Endothelial cell of umbilical vein (primary cell): ENCODE measurements at regions not wholly inside any gene's neighbourhood (a gene's known extent, or its start where the extent isn't known, plus 50 kb on each side); places are given as distances from the start of the nearest gene placed in this dataset.
"Not testable (repeated sequence)": the region's sequence is repeated elsewhere in the genome, so short reads cannot be mapped to it uniquely, and the experiment has no call there.

Source experiments
- BruUV-seq: library from RNA; stranded (reverse); fragments of 400-500 nt; replicated peaks from 2 replicates; lab custom pipeline; 2021; lab: Mats Ljungman, UMichigan
- CTCF ChIA-PET: fragments of 300-600, 350-600 bp; sonication (Branson Sonifier 250); formaldehyde crosslinking; loops from one replicate; lab custom pipeline; 2021; ENCODE audit warnings: antibody characterized with exemption, inconsistent platforms; lab: Charles Lee
- POLR2A ChIA-PET: fragments of 300-600, 350-600 bp; sonication (Branson Sonifier 250); formaldehyde crosslinking; loops from one replicate; lab custom pipeline; 2021; ENCODE audit warnings: antibody characterized with exemption, inconsistent platforms; lab: Charles Lee
- DNase-seq: peaks from one replicate; pipeline ENCODE4 v3.0.0-alpha.2; 2011; ENCODE audit warnings: low read depth, low spot score
- FAIRE-seq: peaks from 2 replicates; lab custom pipeline; 2011; peaks lifted over from hg19 to GRCh38; lab: Jason Lieb, UNC
- H2AFZ ChIP-seq: 2 replicates; pipeline ENCODE4 v1.6.0; 2012; ENCODE audit warnings: low read depth, low read length, control low read depth, inconsistent platforms
- H3K27ac ChIP-seq: 2 replicates; pipeline ENCODE4 v1.5.1; 2011; ENCODE audit warnings: low read depth, mild to moderate bottlenecking, control low read depth, low read length, moderate library complexity; ENCODE audit not compliant: insufficient read depth
- H3K27me3 ChIP-seq, 2 experiments: 2 replicates each; pipeline versions ENCODE4 v1.6.0 to v1.6.1; 2011; ENCODE audit warnings: low read length in 2 of 2, mixed read lengths in 1 of 2; ENCODE audit not compliant: control insufficient read depth in 2 of 2, insufficient read depth in 2 of 2
- H3K36me3 ChIP-seq, 2 experiments: 2 replicates in 1 of 2; 3 replicates in 1 of 2; pipeline ENCODE4 v1.5.1; 2011; ENCODE audit warnings: low read length in 2 of 2, mild to moderate bottlenecking in 1 of 2, moderate library complexity in 1 of 2; ENCODE audit not compliant: control insufficient read depth in 2 of 2, insufficient read depth in 2 of 2; ENCODE audit errors: extremely low read depth in 1 of 2
- H3K4me1 ChIP-seq: 3 replicates; pipeline ENCODE4 v1.5.1; 2011; ENCODE audit warnings: mild to moderate bottlenecking, low read length; ENCODE audit not compliant: control insufficient read depth, insufficient read depth; ENCODE audit errors: extremely low read depth
- H3K4me2 ChIP-seq: 2 replicates; pipeline ENCODE4 v1.6.1; 2011; ENCODE audit warnings: low read length, control low read depth, mixed read lengths; ENCODE audit not compliant: insufficient read depth
- H3K4me3 ChIP-seq, 3 experiments: fragments of 200-600 bp in 1 of 3; sonication (generic), shearing (Covaris generic) in 1 of 3; replicated peaks in 1 of 3; 2 replicates each; pipeline ENCODE4 v1.5.1; 2011 to 2016; ENCODE audit warnings: control low read depth in 3 of 3, low read length in 3 of 3, mild to moderate bottlenecking in 2 of 3, inconsistent platforms in 1 of 3, low read depth in 1 of 3, moderate library complexity in 1 of 3; ENCODE audit not compliant: insufficient read depth in 1 of 3
- H3K79me2 ChIP-seq: 2 replicates; pipeline ENCODE4 v1.6.0; 2012; ENCODE audit warnings: low read length, inconsistent platforms; ENCODE audit not compliant: control insufficient read depth, insufficient read depth
- H3K9ac ChIP-seq: replicated peaks from 2 replicates; pipeline ENCODE3; 2011; ENCODE audit warnings: low read length, control low read depth; ENCODE audit not compliant: insufficient read depth; ENCODE audit errors: extremely low read depth
- H3K9me1 ChIP-seq: replicated peaks from 3 replicates; pipeline ENCODE4 v1.6.0; 2011; ENCODE audit warnings: mild to moderate bottlenecking, low read length; ENCODE audit not compliant: control insufficient read depth, insufficient read depth; ENCODE audit errors: extremely low read depth
- H3K9me3 ChIP-seq: replicated peaks from 2 replicates; pipeline ENCODE4 v1.5.1; 2012; ENCODE audit warnings: low read length, inconsistent platforms; ENCODE audit not compliant: control insufficient read depth, insufficient read depth
- H4K20me1 ChIP-seq: replicated peaks from 2 replicates; pipeline ENCODE3; 2011; ENCODE audit warnings: mild to moderate bottlenecking, low read length; ENCODE audit not compliant: control insufficient read depth, insufficient read depth; ENCODE audit errors: extremely low read depth
- EZH2 ChIP-seq: IDR thresholded peaks from 2 replicates; pipeline ENCODE4 v1.6.1; 2012; ENCODE audit warnings: borderline replicate concordance, low read depth, mild to moderate bottlenecking, moderate library complexity, low read length, inconsistent platforms; ENCODE audit not compliant: severe bottlenecking
- FOS ChIP-seq: IDR thresholded peaks from 2 replicates; pipeline ENCODE4 v1.6.1; 2011; ENCODE audit warnings: mild to moderate bottlenecking, low read length, moderate library complexity, borderline replicate concordance; ENCODE audit not compliant: insufficient read depth
- GATA2 ChIP-seq: IDR thresholded peaks from 2 replicates; pipeline ENCODE4 v1.7.0; 2011; ENCODE audit warnings: low read depth, mild to moderate bottlenecking, moderate library complexity, mixed read lengths, low read length; ENCODE audit not compliant: insufficient read length, insufficient read depth
- JUN ChIP-seq: IDR thresholded peaks from 2 replicates; pipeline ENCODE4 v1.6.1; 2011; ENCODE audit warnings: borderline replicate concordance, low read depth; ENCODE audit not compliant: insufficient read length, insufficient read depth
- MYC ChIP-seq: IDR thresholded peaks from one replicate; pipeline ENCODE4 v1.6.1; 2011; ENCODE audit warnings: mild to moderate bottlenecking, low read depth, low read length
- POLR2A ChIP-seq: IDR thresholded peaks from 2 replicates; pipeline ENCODE4 v1.6.1; 2012; ENCODE audit warnings: low read depth, mild to moderate bottlenecking, control low read depth, low read length
- POLR2AphosphoS5 ChIP-seq: IDR thresholded peaks from 2 replicates; pipeline ENCODE4 v1.6.1; 2012; ENCODE audit warnings: low read depth, mild to moderate bottlenecking, control low read depth, low read length, moderate library complexity; ENCODE audit not compliant: insufficient read depth
- dilution Hi-C: fragments of 300-500 bp; cut with MboI; formaldehyde crosslinking; loops from one replicate; pipeline ENCODE4 v1.15.0; 2019; ENCODE audit warnings: low sequenced_read_pairs; ENCODE audit not compliant: extremely low pct_ligation_motif_present
- intact Hi-C: fragments of 100-400 bp; cut with micrococcal nuclease; formaldehyde crosslinking; loops from one replicate; pipeline ENCODE4 v1.10.0; 2022
- TF ChIP-seq, protein P1 (sequence below): IDR thresholded peaks from 2 replicates; pipeline ENCODE4 v1.6.1; 2011; ENCODE audit not compliant: insufficient read depth, insufficient read length

DNA sequence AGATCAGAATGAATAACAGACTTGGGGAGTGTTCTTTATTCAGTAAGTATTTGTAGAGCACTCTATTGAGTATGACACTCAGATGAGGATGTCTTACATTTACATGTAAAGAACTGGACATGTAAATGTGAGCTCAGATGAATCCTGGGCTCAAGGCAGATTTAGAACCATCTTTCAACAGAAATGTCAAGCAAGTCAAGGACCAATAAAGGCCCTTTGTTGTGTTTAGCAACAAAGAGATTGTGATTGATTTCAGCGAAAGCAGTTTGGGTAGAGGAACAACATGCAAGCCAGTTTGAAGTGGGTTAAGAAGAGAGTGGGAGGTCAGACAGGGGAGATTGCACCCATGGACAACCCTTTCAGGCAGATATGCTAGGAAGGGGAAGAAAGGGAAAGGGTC lies 194.2 kb upstream of the DNAJC19 start:
- Histone ChIP-seq H3K9ac (no peak overlapping the region), H3K27me3 (no peaks in the 10 kb centered on the region), H3K79me2 (no peaks in the 10 kb centered on the region), H3K36me3 (no peaks in the 10 kb centered on the region), H3K4me1 (no peaks in the 10 kb centered on the region), H3K27ac (no peak overlapping the region), H3K4me3 (no peak overlapping the region), H3K9me3 (no peaks in the 10 kb centered on the region), H3K4me2 (no peak overlapping the region), H3K9me1 (no peaks in the 10 kb centered on the region), H2AFZ (no peak overlapping the region), H4K20me1 (no peaks in the 10 kb centered on the region)
- CTCF ChIA-PET = no interaction called here
- FAIRE-seq = no peak
- POLR2A ChIA-PET = no interaction called here
- dilution Hi-C loops (no loop called here), intact Hi-C loops (no loop called here)
- BruUV-seq = no TSS peak
- TF ChIP-seq EZH2 = no peak
- no peak for TF ChIP-seq GATA2
- TF ChIP-seq POLR2A = no peak
- no peak for TF ChIP-seq FOS
- TF ChIP-seq, protein P1, sequence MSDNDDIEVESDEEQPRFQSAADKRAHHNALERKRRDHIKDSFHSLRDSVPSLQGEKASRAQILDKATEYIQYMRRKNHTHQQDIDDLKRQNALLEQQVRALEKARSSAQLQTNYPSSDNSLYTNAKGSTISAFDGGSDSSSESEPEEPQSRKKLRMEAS = no peak
- TF ChIP-seq POLR2AphosphoS5 = no peak
- TF ChIP-seq JUN = no peak
- no peak for TF ChIP-seq MYC
- no peak for DNase-seq

DNA sequence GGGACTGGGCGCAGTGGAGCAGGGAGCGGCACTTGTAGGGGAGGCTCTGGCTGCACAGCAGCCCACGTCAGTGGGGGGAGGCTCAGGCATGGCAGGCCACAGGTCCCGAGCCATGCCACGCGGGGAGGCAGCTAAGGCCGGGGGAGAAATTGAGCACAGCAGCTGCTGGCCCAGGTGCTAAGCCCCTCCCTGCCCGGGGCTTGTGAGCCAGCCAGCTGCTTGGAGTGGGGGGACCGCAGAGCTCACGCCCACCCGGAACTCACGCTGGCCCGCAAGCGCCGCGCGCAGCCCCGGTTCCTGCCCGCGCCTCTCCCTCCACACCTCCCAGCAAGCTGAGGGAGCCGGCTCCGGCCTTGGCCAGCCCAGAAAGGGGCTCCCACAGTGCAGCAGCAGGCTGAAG lies 193.5 kb upstream of the DNAJC19 start:
- H3K9ac ChIP-seq, H3K4me1 ChIP-seq, DNase-seq, H4K20me1 ChIP-seq, H3K9me1 ChIP-seq, H3K27ac ChIP-seq, H3K79me2 ChIP-seq, dilution Hi-C loops, FAIRE-seq, H3K27me3 ChIP-seq, H2AFZ ChIP-seq, BruUV-seq, POLR2A ChIA-PET, H3K4me3 ChIP-seq, intact Hi-C loops, H3K4me2 ChIP-seq, CTCF ChIA-PET, H3K9me3 ChIP-seq, H3K36me3 ChIP-seq: not testable (repeated sequence)
